C4-2B (cell line): ENCODE measurements at regions not wholly inside any gene's neighbourhood (a gene's known extent, or its start where the extent isn't known, plus 50 kb on each side); places are given as distances from the start of the nearest gene placed in this dataset.

Source experiments
- H3K27ac ChIP-seq: fragments of 450-650 bp; 2 replicates; pipeline ENCODE4 v1.5.1; 2017
- CTCF ChIP-seq: fragments of 450-650 bp; conservative IDR thresholded peaks from 2 replicates; pipeline ENCODE4 v1.5.1; 2017; ENCODE audit warnings: mild to moderate bottlenecking
- ZFX ChIP-seq: fragments of 450-650 bp; IDR thresholded peaks from 2 replicates; pipeline ENCODE4 v1.6.1; 2017

- TF ChIP-seq ZFX (no peak), CTCF (no peak)
- H3K27ac ChIP-seq = no peak overlapping the region
Observed at GRCh38 chr3:18111796-18112232, 313.3 kb downstream of the SATB1 start.

GRCh38 chr3:18103591-18103990, 321.5 kb downstream of the SATB1 start:
- H3K27ac ChIP-seq = no peak overlapping the region
- TF ChIP-seq ZFX = no peak
- no peak for TF ChIP-seq CTCF

GRCh38 chr3:18100121-18100520, 325.0 kb downstream of the SATB1 start:
- TF ChIP-seq CTCF (no peak), ZFX (no peak)

GRCh38 chr3:18099611-18100010, 325.5 kb downstream of the SATB1 start:
- TF ChIP-seq ZFX (no peak), CTCF (no peak)
- H3K27ac ChIP-seq = no peak overlapping the region

More at GRCh38 chr3:18100121-18100520, 325.0 kb downstream of the SATB1 start:
- H3K27ac ChIP-seq = no peak overlapping the region

GRCh38 chr3:18098960-18099587, 326.1 kb downstream of the SATB1 start:
- H3K27ac ChIP-seq = no peak overlapping the region

GRCh38 chr3:18097989-18098388, 327.1 kb downstream of the SATB1 start:
- H3K27ac ChIP-seq = no peak overlapping the region
- TF ChIP-seq CTCF (no peak), ZFX (no peak)

More at GRCh38 chr3:18098960-18099587, 326.1 kb downstream of the SATB1 start:
- no peak for TF ChIP-seq CTCF

- TF ChIP-seq ZFX (no peak), CTCF (no peak)
- H3K27ac ChIP-seq = no peak overlapping the region
Observed at GRCh38 chr3:18097473-18097872, 327.7 kb downstream of the SATB1 start.
